Right lobe of liver (tissue), 6 donors: ENCODE measurements at regions not wholly inside any gene's neighbourhood (a gene's known extent, or its start where the extent isn't known, plus 50 kb on each side); places are given as distances from the start of the nearest gene placed in this dataset.

Source experiments
- ATAC-seq, 4 donors: fragments of 200-7000 bp; cut with Tn5 transposase; one replicate each; pipeline ENCODE4 v1.9.1; 2020; ENCODE audit warnings: mild to moderate bottlenecking in 4 of 4, moderate library complexity in 4 of 4
- DNase-seq, 3 donors: peaks; one replicate each; pipeline ENCODE4 v3.0.0-alpha.2; 2020
- H3K27ac ChIP-seq, 3 donors: fragments of 200-600 bp; one replicate each; pipeline ENCODE4 v1.8.0; 2022
- H3K27me3 ChIP-seq, 2 donors: fragments of 200-600 bp; one replicate each; pipeline ENCODE4 v1.8.0; 2022
- H3K36me3 ChIP-seq, 4 donors: fragments of 200-600 bp; sonication (generic) in 1 of 4; one replicate each; pipeline versions ENCODE4 v1.5.1 to v1.8.0; 2017 to 2022; ENCODE audit warnings: control low read depth in 1 of 4
- H3K4me1 ChIP-seq, 4 donors: fragments of 200-600 bp; sonication (generic) in 1 of 4; one replicate each; pipeline versions ENCODE4 v1.5.1 to v1.8.0; 2017 to 2022; ENCODE audit warnings: control low read depth in 1 of 4
- H3K4me3 ChIP-seq, 3 donors: fragments of 200-600 bp; one replicate each; pipeline ENCODE4 v1.8.0; 2022
- H3K9me3 ChIP-seq, 4 donors: fragments of 200-600 bp; sonication (generic) in 1 of 4; one replicate each; pipeline versions ENCODE4 v1.5.1 to v1.8.0; 2017 to 2022; ENCODE audit warnings: control low read depth in 1 of 4
- CTCF ChIP-seq, 4 donors: fragments of 200-600 bp in 3 of 4; fragments of 450-650 bp in 1 of 4; IDR thresholded peaks; one replicate each; pipeline versions ENCODE4 v1.5.1 to v1.8.0; 2016 to 2022; ENCODE audit warnings: antibody characterized with exemption in 4 of 4, mild to moderate bottlenecking in 2 of 4
- POLR2A ChIP-seq: fragments of 450-650 bp; IDR thresholded peaks from one replicate; pipeline ENCODE4 v1.6.1; 2017; ENCODE audit warnings: antibody characterized with exemption, mild to moderate bottlenecking
- WGBS: methylation state at CpG from one replicate; pipeline ENCODE4 v1.1.6; 2018; ENCODE audit warnings: low coverage, low lambda C conversion rate; ENCODE audit not compliant: insufficient coverage; ENCODE audit errors: missing lambda C conversion rate; 5-methylcytosine and 5-hydroxymethylcytosine counted together
- intact Hi-C, 2 donors: fragments of 100-400 bp; cut with DNase I; formaldehyde crosslinking; loops; one replicate each; pipeline versions ENCODE4 v1.11.2 to v1.14.1; 2022
- donor health status: DM: no; HTN: yes; CAD: no.
- donor health status: DM: no; HTN: no; CAD: no.
- donor health status: DM: no; HTN: no; CAD: no.
- donor health status: DM: no; HTN: yes; CAD: no.
- donor health status: DM: no; HTN: yes; CAD: no.

DNA sequence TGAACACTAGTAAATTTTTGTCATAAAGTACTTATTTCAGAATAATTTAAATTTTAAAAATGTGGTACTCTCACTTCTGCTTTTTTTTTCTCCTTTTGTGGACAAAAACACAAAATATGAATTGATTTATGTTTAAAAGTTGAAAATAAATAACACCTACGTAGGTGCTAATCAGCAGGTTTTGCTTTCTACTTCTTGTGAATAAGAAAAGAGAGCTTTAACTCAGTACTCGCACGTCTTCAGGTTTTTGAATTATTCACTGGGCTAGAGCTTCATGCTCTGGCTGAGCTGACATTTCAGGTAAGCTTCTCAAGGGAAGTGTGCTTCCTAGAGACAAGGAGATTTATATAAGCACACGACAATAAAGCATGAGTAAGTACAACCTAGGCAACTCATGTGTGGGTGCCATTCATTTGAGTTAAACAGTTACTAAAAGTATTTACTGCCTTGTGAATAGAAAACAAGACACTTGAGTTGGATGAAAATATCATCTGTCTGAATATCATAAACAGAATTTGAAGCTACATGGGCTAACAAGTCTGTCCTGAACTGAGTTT is 190.0 kb upstream of the POT1 start:
- TF ChIP-seq POLR2A (no peak), CTCF (IDR thresholded peaks at IDR 0.05) (no peak)
- DNase-seq (no peak), ATAC-seq (no peak)
- H3K36me3 ChIP-seq, result no peaks in the 10 kb centered on the region
- no peak overlapping the region for H3K27ac ChIP-seq
- no peaks in the 10 kb centered on the region for H3K9me3 ChIP-seq
- H3K4me1 ChIP-seq, result no peaks in the 10 kb centered on the region
- WGBS, result 37% methylated on average over 4 of the region's 4 CpGs
- intact Hi-C loops, result no loop called here
- H3K4me3 ChIP-seq, result no peak overlapping the region
- H3K27me3 ChIP-seq, result no peaks in the 10 kb centered on the region

DNA sequence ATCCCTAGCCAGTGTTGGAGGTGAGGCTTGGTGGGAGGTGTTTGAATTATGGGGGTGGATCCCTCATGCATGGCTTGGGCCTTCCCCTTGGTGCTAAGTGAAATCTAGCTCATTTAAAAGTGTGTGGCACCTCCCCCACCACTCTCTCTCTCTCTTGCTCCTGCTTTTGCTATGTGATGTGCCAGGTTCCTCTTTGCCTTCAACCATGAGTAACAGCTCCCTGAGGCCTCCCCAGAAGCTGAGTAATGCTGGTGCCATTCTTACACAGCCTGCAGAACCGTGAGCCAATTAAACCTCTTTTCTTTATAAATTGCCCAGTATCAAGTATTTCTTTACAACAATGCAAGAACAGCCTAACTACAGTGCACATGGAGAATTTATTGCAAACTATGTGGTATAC is 188.8 kb upstream of the POT1 start:
- no peak for ATAC-seq
- Histone ChIP-seq H3K27me3 (no peaks in the 10 kb centered on the region), H3K36me3 (no peaks in the 10 kb centered on the region), H3K9me3 (no peaks in the 10 kb centered on the region), H3K4me3 (no peak overlapping the region), H3K4me1 (no peaks in the 10 kb centered on the region), H3K27ac (no peak overlapping the region)
- 53% methylated on average over 1 of the region's 1 CpG for WGBS
- DNase-seq, result no peak
- intact Hi-C loops, result no loop called here
- TF ChIP-seq CTCF (IDR thresholded peaks at IDR 0.05) (no peak), POLR2A (no peak)

DNA sequence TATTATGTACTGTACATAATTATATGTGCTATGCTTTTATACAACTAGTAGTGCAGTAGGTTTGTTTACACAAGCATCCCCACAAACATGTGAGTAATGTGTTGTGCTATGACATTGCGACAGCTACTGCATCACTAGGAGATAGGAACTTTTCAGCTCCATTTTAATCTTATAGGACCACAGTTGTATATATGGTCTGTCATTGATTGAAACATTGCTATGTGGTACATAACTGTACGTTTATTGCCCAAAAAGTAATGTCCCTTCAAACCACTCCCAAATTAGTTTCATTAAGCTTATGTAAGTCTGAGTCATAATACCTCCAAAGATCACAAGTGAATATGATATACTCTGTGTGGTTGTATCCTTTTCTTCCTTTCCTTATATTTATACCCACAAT is 183.2 kb upstream of the POT1 start:
- Histone ChIP-seq H3K36me3 (no peaks in the 10 kb centered on the region), H3K9me3 (no peaks in the 10 kb centered on the region), H3K4me1 (no peaks in the 10 kb centered on the region), H3K27me3 (no peaks in the 10 kb centered on the region), H3K4me3 (no peak overlapping the region), H3K27ac (no peak overlapping the region)
- no peak for DNase-seq
- ATAC-seq, result no peak
- 64% methylated on average over 2 of the region's 2 CpGs for WGBS
- no peak for TF ChIP-seq CTCF (IDR thresholded peaks at IDR 0.05)
- TF ChIP-seq POLR2A, result no peak
- intact Hi-C loops, result no loop called here

GRCh38 chr7:125099519-125099918 is 169.9 kb upstream of the POT1 start:
- Histone ChIP-seq H3K27ac (no peak overlapping the region), H3K4me3 (no peak overlapping the region), H3K9me3 (no peaks in the 10 kb centered on the region), H3K36me3 (no peaks in the 10 kb centered on the region), H3K27me3 (no peaks in the 10 kb centered on the region), H3K4me1 (no peaks in the 10 kb centered on the region)
- no peak for TF ChIP-seq POLR2A
- TF ChIP-seq CTCF (IDR thresholded peaks at IDR 0.05), result no peak
- ATAC-seq (no peak), DNase-seq (no peak)
- WGBS, result 10% methylated on average over 2 of the region's 2 CpGs
- intact Hi-C loops, result no loop called here
